PFSK-1 (cell line): ENCODE measurements at regions not wholly inside any gene's neighbourhood (a gene's known extent, or its start where the extent isn't known, plus 50 kb on each side); places are given as distances from the start of the nearest gene placed in this dataset.

Source experiments
- FOXP2 ChIP-seq: optimal IDR thresholded peaks from 2 replicates; pipeline ENCODE3; 2011; ENCODE audit warnings: borderline replicate concordance, control low read depth, inconsistent platforms; ENCODE audit not compliant: insufficient read depth; ENCODE audit errors: extremely low read length, extremely low read depth
- POLR2AphosphoS5 ChIP-seq: IDR thresholded peaks from 2 replicates; pipeline ENCODE4 v1.6.1; 2012; ENCODE audit warnings: low read depth, mild to moderate bottlenecking, control low read depth, low read length, moderate library complexity
- REST ChIP-seq, 2 experiments: IDR thresholded peaks; 2 replicates each; pipeline versions ENCODE4 v1.6.1 to v1.8.0; 2011 to 2012; ENCODE audit warnings: low read depth in 2 of 2, low read length in 2 of 2, control low read depth in 1 of 2, inconsistent platforms in 1 of 2, mild to moderate bottlenecking in 1 of 2, moderate library complexity in 1 of 2; ENCODE audit not compliant: insufficient read depth in 1 of 2
- SIN3A ChIP-seq: IDR thresholded peaks from 2 replicates; pipeline ENCODE4 v1.6.1; 2012; ENCODE audit warnings: mild to moderate bottlenecking, low read length, moderate library complexity, borderline replicate concordance; ENCODE audit not compliant: insufficient read depth
- TAF1 ChIP-seq: IDR thresholded peaks from 2 replicates; pipeline ENCODE4 v1.6.1; 2012; ENCODE audit warnings: low read length, control low read depth, borderline replicate concordance; ENCODE audit not compliant: insufficient read depth

GRCh38 chr2:240383871-240384700, 51.4 kb upstream of the GPC1 start:
- TF ChIP-seq FOXP2 (no peak), TAF1 (no peak)

- TF ChIP-seq TAF1 (no peak), REST (IDR thresholded peaks at IDR 0.05; ENCODE audit: insufficient read depth in 1 of 2, low read depth in 2 of 2, low read length in 2 of 2) (no peak), FOXP2 (no peak), SIN3A (no peak), POLR2AphosphoS5 (no peak)
Measured at GRCh38 chr2:240384711-240385450, 50.6 kb upstream of the GPC1 start.
